Breast epithelium (tissue), 4 donors: ENCODE measurements at regions not wholly inside any gene's neighbourhood (a gene's known extent, or its start where the extent isn't known, plus 50 kb on each side); places are given as distances from the start of the nearest gene placed in this dataset.

Experiments used
- DNase-seq, 2 donors: peaks; one replicate each; pipeline ENCODE4 v3.0.0-alpha.2; 2019; ENCODE audit warnings: low spot score in 2 of 2
- H3K27ac ChIP-seq, 2 donors: fragments of 200-600 bp; sonication (generic) in 1 of 2; one replicate each; pipeline ENCODE4 v1.5.1; 2016 to 2019; ENCODE audit warnings: mild to moderate bottlenecking in 1 of 2
- H3K27me3 ChIP-seq, 2 donors: fragments of 200-600 bp; sonication (generic) in 1 of 2; one replicate each; pipeline versions ENCODE4 v1.5.1 to v1.6.0; 2017 to 2019; ENCODE audit warnings: control low read depth in 1 of 2, mild to moderate bottlenecking in 1 of 2
- H3K36me3 ChIP-seq: fragments of 200-600 bp; one replicate; pipeline ENCODE4 v1.5.1; 2019
- H3K4me1 ChIP-seq, 2 donors: fragments of 200-600 bp; sonication (generic); one replicate each; pipeline ENCODE4 v1.5.1; 2016 to 2019; ENCODE audit warnings: control low read depth in 1 of 2
- H3K4me3 ChIP-seq, 3 donors: fragments of 200-600 bp; sonication (generic); 1 replicate in 2 of 3; 2 replicates in 1 of 3; pipeline ENCODE4 v1.5.1; 2016 to 2019; ENCODE audit warnings: mild to moderate bottlenecking in 3 of 3, moderate library complexity in 2 of 3
- H3K9me3 ChIP-seq, 2 donors: fragments of 200-600 bp; sonication (generic) in 1 of 2; one replicate each; pipeline ENCODE4 v1.5.1; 2016 to 2019; ENCODE audit warnings: control low read depth in 1 of 2
- POLR2A ChIP-seq: fragments of 450-650 bp; IDR thresholded peaks from one replicate; pipeline ENCODE4 v1.6.1; 2016; ENCODE audit warnings: antibody characterized with exemption, mild to moderate bottlenecking, moderate library complexity
- POLR2AphosphoS5 ChIP-seq, 3 donors: sonication (generic); formaldehyde crosslinking; IDR thresholded peaks; one replicate each; pipeline ENCODE4 v1.6.1; 2017; ENCODE audit warnings: antibody characterized with exemption in 3 of 3
- intact Hi-C: fragments of 100-400 bp; cut with DNase I; formaldehyde crosslinking; loops from one replicate; pipeline ENCODE4 v1.15.1; 2023; ENCODE audit warnings: low total_unique reads
- TF ChIP-seq, protein P1 (sequence below), 3 donors: fragments of 450-650 bp; IDR thresholded peaks; one replicate each; pipeline ENCODE4 v1.5.1; 2016 to 2017; ENCODE audit warnings: antibody characterized with exemption in 3 of 3, mild to moderate bottlenecking in 3 of 3, moderate library complexity in 3 of 3

DNA sequence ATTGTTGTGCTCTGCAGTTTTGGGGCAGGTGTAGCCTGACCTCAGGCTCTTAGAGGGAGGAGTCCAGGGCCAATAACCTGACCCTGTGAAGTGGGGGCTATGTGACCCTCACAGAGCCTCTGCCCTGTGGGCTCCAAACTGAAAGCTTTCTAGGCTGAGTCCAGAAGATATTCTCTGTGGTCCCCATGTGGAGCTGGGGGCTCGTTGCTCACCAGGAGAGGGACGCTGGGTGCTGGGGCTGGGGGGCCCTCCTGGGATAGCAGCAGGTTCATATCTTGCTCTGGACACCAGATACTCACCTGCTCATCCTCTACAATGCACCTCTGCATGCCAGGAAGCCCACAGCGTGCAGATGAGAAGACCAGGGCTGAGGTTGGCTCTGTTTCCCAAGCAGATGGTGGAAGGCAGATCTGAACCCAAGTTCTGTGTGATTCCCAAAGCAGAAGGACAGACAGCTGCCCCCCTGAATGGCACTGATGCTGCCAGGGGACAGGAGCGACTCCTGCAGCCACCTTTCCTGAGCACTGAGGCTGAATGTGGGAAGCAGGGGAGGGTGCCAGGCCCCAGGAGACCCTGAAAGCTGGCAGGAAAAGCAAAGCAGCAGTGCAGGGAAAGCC is 1022.0 kb downstream of the TBC1D22A start:
- no peak overlapping the region for H3K4me3 ChIP-seq
- H3K4me1 ChIP-seq, result no peaks in the 10 kb centered on the region
- no peak overlapping the region for H3K27ac ChIP-seq
- no peaks in the 10 kb centered on the region for H3K36me3 ChIP-seq
- no peak for DNase-seq
- TF ChIP-seq POLR2A (no peak), POLR2AphosphoS5 (IDR thresholded peaks at IDR 0.05) (no peak)
- peaks cover 0 to 55% of the 10 kb centered on the region in 2 donors for H3K27me3 ChIP-seq
- intact Hi-C loops, result no loop called here
- peaks cover 8 to 22% of the 10 kb centered on the region in 2 donors for H3K9me3 ChIP-seq

DNA sequence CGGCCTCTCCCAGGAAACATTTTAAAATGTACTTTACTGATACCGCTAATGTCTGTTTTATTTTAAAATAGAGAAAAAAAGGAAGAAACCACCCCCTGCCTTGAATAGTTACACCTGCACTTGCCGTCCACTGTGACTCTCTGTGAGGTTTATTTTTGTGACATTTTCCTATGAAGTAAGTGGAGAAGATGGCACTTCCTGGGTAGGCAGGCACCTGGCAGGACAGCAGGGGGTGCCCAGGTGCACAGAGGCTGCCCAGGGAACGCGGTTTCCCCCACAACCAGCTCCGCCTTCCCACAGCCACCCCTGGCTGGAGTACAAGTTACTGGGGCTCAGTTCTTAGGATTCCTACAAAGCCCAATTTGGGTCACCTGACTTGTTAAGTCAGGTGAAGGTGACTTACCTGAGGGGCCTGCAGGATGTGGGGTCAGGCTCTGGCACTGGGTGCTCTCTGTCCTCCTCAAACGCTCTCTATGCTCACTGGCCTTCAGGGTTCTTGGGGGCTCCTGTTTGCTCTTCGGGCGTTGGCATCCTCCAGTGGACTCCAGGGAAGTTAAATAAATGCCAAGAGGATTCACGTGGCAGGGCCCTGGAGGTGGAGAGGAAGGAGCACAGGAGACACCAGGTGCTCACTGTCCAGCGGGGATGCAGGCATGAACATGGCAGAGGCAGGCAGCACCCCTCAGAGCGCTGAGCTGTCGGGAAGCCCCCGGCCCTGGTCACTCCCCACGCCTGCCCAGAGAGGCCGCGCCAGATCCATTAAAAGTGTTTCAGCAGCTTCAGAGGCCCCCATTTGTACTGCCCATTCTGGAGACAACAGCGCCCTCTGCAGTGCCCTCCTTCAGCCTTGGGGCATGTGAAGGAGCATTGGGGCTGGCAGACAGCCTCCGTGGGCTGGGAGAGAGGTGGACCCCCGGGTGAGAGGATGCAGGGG is 1021.2 kb downstream of the TBC1D22A start:
- intact Hi-C loops, result no loop called here
- no peak overlapping the region for H3K4me3 ChIP-seq
- H3K27me3 ChIP-seq, result peaks cover 0 to 55% of the 10 kb centered on the region in 2 donors
- peaks cover 8 to 22% of the 10 kb centered on the region in 2 donors for H3K9me3 ChIP-seq
- TF ChIP-seq POLR2A (no peak), POLR2AphosphoS5 (IDR thresholded peaks at IDR 0.05) (no peak)
- TF ChIP-seq, protein P1, sequence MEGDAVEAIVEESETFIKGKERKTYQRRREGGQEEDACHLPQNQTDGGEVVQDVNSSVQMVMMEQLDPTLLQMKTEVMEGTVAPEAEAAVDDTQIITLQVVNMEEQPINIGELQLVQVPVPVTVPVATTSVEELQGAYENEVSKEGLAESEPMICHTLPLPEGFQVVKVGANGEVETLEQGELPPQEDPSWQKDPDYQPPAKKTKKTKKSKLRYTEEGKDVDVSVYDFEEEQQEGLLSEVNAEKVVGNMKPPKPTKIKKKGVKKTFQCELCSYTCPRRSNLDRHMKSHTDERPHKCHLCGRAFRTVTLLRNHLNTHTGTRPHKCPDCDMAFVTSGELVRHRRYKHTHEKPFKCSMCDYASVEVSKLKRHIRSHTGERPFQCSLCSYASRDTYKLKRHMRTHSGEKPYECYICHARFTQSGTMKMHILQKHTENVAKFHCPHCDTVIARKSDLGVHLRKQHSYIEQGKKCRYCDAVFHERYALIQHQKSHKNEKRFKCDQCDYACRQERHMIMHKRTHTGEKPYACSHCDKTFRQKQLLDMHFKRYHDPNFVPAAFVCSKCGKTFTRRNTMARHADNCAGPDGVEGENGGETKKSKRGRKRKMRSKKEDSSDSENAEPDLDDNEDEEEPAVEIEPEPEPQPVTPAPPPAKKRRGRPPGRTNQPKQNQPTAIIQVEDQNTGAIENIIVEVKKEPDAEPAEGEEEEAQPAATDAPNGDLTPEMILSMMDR (IDR thresholded peaks at IDR 0.05), result no peak
- H3K4me1 ChIP-seq, result no peaks in the 10 kb centered on the region
- H3K27ac ChIP-seq, result no peak overlapping the region
- no peak for DNase-seq
- no peaks in the 10 kb centered on the region for H3K36me3 ChIP-seq

- TF ChIP-seq, protein P1 (IDR thresholded peaks at IDR 0.05), result no peak
- no peak for TF ChIP-seq POLR2A
- TF ChIP-seq POLR2AphosphoS5 (IDR thresholded peaks at IDR 0.05), result no peak
- peaks cover 0 to 51% of the 10 kb centered on the region in 2 donors for H3K27me3 ChIP-seq
These were observed 1020.1 kb downstream of the TBC1D22A start for GRCh38 chr22:47782328-47783075.

GRCh38 chr22:47781427-47782111 is 1019.1 kb downstream of the TBC1D22A start:
- Histone ChIP-seq H3K27me3 (peaks cover 0 to 45% of the 10 kb centered on the region in 2 donors), H3K4me1 (no peaks in the 10 kb centered on the region), H3K9me3 (peaks cover 8 to 22% of the 10 kb centered on the region in 2 donors), H3K27ac (no peak overlapping the region), H3K36me3 (no peaks in the 10 kb centered on the region), H3K4me3 (no peak overlapping the region)
- no peak for DNase-seq
- TF ChIP-seq POLR2A (no peak), POLR2AphosphoS5 (IDR thresholded peaks at IDR 0.05) (no peak)
- TF ChIP-seq, protein P1 (IDR thresholded peaks at IDR 0.05), result no peak
- intact Hi-C loops, result no loop called here

More at GRCh38 chr22:47782328-47783075, 1020.1 kb downstream of the TBC1D22A start:
- Histone ChIP-seq H3K4me1 (no peaks in the 10 kb centered on the region), H3K9me3 (peaks cover 8 to 22% of the 10 kb centered on the region in 2 donors), H3K4me3 (no peak overlapping the region), H3K36me3 (no peaks in the 10 kb centered on the region), H3K27ac (no peak overlapping the region)
- DNase-seq, result no peak
- intact Hi-C loops, result no loop called here

GRCh38 chr22:47781024-47781423 is 1018.6 kb downstream of the TBC1D22A start:
- Histone ChIP-seq H3K9me3 (peaks cover 8 to 17% of the 10 kb centered on the region in 2 donors), H3K4me3 (no peak overlapping the region), H3K4me1 (no peaks in the 10 kb centered on the region), H3K36me3 (no peaks in the 10 kb centered on the region), H3K27me3 (peaks cover 0 to 42% of the 10 kb centered on the region in 2 donors), H3K27ac (no peak overlapping the region)
- intact Hi-C loops, result no loop called here
- no peak for DNase-seq
- TF ChIP-seq POLR2AphosphoS5 (IDR thresholded peaks at IDR 0.05) (no peak), POLR2A (no peak)
- TF ChIP-seq, protein P1 (IDR thresholded peaks at IDR 0.05), result no peak
